Fibroblast of the aortic adventitia (primary cell): ENCODE measurements at regions not wholly inside any gene's neighbourhood (a gene's known extent, or its start where the extent isn't known, plus 50 kb on each side); places are given as distances from the start of the nearest gene placed in this dataset.

Experiments
- DNase-seq: peaks from one replicate; pipeline ENCODE4 v3.0.0-alpha.2; 2010; ENCODE audit warnings: low read depth
- H3K4me3 ChIP-seq: 2 replicates; pipeline ENCODE4 v1.5.1; 2011; ENCODE audit warnings: low read depth, mild to moderate bottlenecking, control low read depth, low read length, moderate library complexity
- TF ChIP-seq, protein P1 (sequence below): IDR thresholded peaks from 2 replicates; pipeline ENCODE4 v1.5.1; 2011; ENCODE audit warnings: mild to moderate bottlenecking, low read length, control low read depth, inconsistent platforms; ENCODE audit not compliant: insufficient read depth

DNA sequence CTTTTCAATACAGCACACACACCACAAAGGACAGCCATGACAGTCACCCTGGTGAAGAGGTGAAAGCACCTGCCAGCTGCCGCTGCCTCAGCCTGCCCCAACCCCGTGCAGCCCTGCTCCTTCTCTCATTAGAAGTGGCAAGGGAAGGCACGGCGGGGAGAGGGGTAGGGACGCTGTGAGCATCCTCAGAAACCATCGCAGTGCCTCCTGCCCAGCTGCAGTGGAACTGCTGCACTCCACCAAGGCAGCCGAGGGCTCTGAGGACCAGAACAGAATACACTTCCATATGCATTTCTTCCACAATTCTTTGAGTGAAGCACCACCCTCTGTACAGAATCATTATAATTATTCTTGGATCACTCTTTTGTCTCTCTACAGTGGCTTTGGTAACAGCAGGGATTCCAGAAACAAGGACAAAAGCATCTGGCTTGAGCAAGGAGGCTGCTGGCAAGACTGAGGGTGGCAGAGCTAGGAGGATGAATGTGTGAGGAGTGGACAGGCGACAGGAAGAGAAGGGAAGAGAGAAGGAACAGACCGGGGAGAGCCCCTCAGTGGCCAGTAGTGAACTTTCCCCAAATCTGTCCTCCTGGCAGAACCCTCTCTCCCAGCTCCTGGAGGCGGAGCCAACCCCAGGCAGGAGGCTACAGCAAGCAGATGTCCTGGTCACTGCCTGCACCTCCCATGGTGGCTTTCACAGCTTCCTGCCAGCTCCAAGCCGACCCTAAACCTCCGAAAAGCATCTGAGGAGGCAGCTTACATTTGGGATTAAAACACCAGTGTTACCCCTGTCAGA is 73.2 kb downstream of the MTNR1A start:
- no peak for DNase-seq
- TF ChIP-seq, protein P1, sequence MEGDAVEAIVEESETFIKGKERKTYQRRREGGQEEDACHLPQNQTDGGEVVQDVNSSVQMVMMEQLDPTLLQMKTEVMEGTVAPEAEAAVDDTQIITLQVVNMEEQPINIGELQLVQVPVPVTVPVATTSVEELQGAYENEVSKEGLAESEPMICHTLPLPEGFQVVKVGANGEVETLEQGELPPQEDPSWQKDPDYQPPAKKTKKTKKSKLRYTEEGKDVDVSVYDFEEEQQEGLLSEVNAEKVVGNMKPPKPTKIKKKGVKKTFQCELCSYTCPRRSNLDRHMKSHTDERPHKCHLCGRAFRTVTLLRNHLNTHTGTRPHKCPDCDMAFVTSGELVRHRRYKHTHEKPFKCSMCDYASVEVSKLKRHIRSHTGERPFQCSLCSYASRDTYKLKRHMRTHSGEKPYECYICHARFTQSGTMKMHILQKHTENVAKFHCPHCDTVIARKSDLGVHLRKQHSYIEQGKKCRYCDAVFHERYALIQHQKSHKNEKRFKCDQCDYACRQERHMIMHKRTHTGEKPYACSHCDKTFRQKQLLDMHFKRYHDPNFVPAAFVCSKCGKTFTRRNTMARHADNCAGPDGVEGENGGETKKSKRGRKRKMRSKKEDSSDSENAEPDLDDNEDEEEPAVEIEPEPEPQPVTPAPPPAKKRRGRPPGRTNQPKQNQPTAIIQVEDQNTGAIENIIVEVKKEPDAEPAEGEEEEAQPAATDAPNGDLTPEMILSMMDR, result no peak
- H3K4me3 ChIP-seq, result no peak overlapping the region

DNA sequence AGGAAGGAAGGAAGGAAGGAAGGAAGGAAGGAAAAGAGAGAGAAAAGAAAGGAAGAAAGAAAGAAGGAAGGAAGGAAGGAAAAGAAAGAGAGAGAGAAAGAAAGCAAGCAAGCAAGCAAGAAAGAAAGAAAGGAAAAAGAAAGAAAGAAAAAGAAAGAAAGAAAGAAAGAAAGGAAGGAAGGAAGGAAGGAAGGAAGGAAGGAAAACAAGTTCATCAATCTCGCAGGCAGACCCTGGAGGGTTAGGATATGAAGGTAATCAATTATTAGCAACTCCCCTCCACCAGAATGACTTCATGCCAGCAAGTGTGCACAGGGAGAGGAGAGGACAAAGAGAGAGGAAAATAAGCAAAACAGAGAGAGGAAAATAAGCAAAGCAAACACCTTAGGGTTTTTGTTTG is 80.2 kb downstream of the MTNR1A start:
- no peak for DNase-seq
- no peak overlapping the region for H3K4me3 ChIP-seq
- TF ChIP-seq, protein P1, result no peak

DNA sequence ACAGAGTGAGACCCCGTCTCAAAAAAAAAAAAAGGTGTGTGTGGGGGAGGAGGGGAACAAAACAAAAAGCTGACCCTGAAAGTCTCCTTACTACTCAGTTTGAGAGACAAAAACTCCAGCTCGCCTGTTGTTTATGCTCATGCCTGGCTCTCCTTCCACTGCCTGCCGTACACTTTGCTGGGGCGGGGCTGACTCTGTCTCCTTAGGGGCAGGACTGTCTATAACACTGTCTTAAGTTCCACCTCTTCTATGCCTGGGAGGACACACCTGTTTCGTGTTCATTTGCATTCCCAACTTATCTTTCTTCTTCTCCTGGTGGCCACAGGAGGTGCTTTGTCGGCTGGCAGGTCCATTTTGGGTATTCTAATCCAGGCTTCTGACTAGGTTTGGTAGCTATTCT is 81.4 kb downstream of the MTNR1A start:
- TF ChIP-seq, protein P1, result no peak
- H3K4me3 ChIP-seq, result no peak overlapping the region
- DNase-seq, result no peak

DNA sequence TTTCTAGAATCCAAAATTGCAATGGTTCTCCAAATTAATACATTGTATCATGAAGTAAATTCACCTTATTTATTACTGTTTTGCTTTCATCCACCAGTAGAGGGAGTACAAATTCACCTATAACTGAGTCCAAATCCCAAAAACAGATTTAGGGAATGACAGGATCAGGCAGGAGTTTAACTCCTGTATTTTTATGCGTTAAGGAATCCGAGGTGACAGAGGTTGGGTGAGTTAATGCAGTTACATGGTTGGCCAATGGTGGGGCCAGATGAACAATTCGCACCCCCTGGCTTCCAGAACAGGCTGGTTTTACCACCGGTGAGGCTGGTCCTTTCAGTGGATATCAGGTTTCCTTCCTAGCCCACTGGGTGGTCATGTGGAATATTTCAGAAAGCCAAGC is 82.4 kb downstream of the MTNR1A start:
- H3K4me3 ChIP-seq, result no peak overlapping the region
- DNase-seq, result peak; percentile 52
- TF ChIP-seq, protein P1, result peak; percentile 50

DNA sequence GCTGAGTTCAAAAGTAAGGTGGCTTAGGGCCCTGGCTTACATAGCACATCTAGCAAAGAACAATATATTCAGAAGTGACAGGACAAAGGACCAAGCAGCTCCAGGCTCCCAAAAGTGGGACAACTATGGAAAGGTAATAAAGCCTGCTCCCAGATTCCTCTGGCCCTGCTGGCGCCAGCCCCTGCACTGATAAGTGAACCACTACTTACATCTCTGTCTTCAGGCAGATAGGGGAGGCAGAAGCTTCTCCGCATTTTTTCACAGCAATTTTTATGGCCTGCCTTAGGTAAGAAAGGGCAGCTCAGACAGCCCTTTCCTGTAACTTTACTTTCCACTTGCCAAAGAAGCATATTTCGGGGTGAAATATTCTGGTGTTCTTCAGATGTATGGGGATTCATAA is 83.9 kb downstream of the MTNR1A start:
- TF ChIP-seq, protein P1, result no peak

DNA sequence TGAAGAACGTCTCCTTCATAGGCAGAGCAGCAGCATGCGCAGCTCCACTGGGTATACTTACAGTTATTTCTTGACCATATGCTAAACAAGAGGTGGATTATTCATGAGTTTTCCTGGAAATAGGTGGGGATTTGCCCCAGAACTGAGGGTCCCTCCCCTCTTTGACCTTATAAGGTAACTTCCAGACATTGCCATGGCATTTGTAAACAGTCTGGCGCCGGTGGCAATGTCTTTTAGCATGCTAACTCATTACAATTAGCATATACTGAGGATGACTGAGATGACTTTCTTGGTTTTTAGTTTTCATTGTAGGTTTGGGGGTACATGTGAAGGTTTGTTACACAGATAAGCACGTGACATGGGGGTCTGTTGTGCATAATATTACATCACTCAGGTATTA is 97.3 kb downstream of the MTNR1A start:
- DNase-seq, result no peak
- TF ChIP-seq, protein P1, result no peak
- no peak overlapping the region for H3K4me3 ChIP-seq

More for the DNA sequence above, 83.9 kb downstream of the MTNR1A start:
- DNase-seq, result no peak
- H3K4me3 ChIP-seq, result no peak overlapping the region

DNA sequence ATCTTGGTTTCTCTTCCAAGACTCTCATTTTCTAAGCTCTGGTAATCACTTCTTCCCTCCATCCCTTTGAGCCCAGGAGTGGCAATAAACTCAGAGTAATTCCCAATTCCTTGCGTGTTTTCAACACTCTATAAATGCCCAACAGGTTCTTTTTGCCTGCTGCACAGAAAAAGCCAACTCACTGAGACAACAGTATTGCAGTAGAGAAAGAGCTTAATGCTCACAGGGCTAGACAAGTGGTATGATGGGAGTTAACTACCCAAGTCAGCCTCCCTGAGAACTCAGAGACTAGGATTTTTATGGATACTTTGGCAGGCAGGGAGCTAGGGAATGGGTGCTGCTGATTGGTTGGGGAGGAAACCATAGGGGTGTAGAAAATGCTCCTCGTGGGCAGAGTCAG is 103.4 kb downstream of the MTNR1A start:
- TF ChIP-seq, protein P1, result no peak
- H3K4me3 ChIP-seq, result no peak overlapping the region
- no peak for DNase-seq
